ENCODE measurements at regions not wholly inside any gene's neighbourhood (a gene's known extent, or its start where the extent isn't known, plus 50 kb on each side); places are given as distances from the start of the nearest gene placed in this dataset.

DNA sequence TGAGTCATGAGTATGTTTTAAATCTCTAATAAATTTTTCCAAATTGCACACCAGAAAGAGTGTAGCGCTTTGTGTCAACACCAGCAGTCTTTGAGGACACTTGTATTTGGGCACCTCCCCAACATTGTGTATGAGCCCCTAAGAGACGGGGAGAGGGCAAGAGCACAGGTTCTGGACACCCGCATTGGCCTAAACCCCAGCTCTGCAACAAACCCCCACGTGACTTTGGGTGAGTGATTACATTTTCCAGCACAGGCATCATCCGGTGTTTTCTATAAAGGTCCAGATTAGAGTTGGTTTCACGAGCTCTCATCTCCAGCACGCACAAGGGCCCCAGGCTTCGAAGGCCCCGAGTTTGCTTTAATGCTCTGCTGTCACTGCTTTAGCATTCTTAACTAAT lies 66.3 kb upstream of the SLC45A1 start:
- CTCF ChIA-PET, result no interaction called here
- Histone ChIP-seq H3K36me3 (ENCODE audit: low read depth) (no peaks in the 10 kb centered on the region), H3K4me3 (no peak overlapping the region), H3K27ac (no peak overlapping the region), H3K9me2 (ENCODE audit: insufficient read depth) (no peaks in the 10 kb centered on the region), H2AFZ (no peak overlapping the region), H4K20me1 (ENCODE audit: insufficient read depth) (no peaks in the 10 kb centered on the region), H3F3A (ENCODE audit: insufficient read depth, low read depth) (no peaks in the 10 kb centered on the region; the same call in none of the 2 replicates), H3K9me3 (ENCODE audit: insufficient read depth, low read depth) (no peaks in the 10 kb centered on the region), H3K4me1 (replicated peaks; ENCODE audit: insufficient read depth) (peaks cover 4% of the 10 kb centered on the region), H3K79me2 (ENCODE audit: low read depth) (no peaks in the 10 kb centered on the region), H3K4me2 (no peak overlapping the region), H3K27me3 (ENCODE audit: insufficient read depth, low read depth) (no peaks in the 10 kb centered on the region)
- TF ChIP-seq, protein P1, sequence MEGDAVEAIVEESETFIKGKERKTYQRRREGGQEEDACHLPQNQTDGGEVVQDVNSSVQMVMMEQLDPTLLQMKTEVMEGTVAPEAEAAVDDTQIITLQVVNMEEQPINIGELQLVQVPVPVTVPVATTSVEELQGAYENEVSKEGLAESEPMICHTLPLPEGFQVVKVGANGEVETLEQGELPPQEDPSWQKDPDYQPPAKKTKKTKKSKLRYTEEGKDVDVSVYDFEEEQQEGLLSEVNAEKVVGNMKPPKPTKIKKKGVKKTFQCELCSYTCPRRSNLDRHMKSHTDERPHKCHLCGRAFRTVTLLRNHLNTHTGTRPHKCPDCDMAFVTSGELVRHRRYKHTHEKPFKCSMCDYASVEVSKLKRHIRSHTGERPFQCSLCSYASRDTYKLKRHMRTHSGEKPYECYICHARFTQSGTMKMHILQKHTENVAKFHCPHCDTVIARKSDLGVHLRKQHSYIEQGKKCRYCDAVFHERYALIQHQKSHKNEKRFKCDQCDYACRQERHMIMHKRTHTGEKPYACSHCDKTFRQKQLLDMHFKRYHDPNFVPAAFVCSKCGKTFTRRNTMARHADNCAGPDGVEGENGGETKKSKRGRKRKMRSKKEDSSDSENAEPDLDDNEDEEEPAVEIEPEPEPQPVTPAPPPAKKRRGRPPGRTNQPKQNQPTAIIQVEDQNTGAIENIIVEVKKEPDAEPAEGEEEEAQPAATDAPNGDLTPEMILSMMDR (conservative IDR thresholded peaks at IDR 0.05), result no peak
- TF ChIP-seq EZH2 (IDR thresholded peaks at IDR 0.05; ENCODE audit: low read depth), result no peak
- POLR2A ChIA-PET (ENCODE audit: unreplicated experiment), result no interaction called here
- intact Hi-C loops (cut with micrococcal nuclease; ENCODE audit: unreplicated experiment), result no loop called here
- BruUV-seq (replicated peaks), result no TSS peak
- DNase-seq, result no peak

DNA sequence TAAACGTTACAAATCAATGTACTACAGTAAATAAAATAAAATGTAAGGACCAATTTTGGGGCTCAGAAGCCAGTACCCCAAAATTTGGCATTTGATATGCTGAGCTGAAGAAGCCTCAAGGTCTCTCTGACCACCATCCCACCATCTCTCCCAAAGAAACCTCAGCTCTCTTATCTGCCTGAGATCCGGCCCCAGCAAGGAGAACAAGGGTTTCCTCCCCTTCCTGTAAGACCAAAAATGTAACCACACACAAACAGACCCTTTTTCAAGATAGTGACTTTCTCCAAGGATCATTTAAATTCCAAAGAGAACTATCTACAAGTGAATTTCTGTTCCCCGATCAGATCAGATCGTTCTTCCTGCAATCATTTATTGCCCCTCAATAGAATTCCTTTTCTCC lies 68.1 kb upstream of the SLC45A1 start:
- BruUV-seq (replicated peaks), result no TSS peak
- intact Hi-C loops (cut with micrococcal nuclease; ENCODE audit: unreplicated experiment), result no loop called here
- no peaks in the 10 kb centered on the region; the same call in 1 of the 2 replicates for H3F3A ChIP-seq (ENCODE audit: insufficient read depth, low read depth)
- no peaks in the 10 kb centered on the region for H4K20me1 ChIP-seq (ENCODE audit: insufficient read depth)
- no peaks in the 10 kb centered on the region for H3K9me2 ChIP-seq (ENCODE audit: insufficient read depth)
- TF ChIP-seq, protein P1 (conservative IDR thresholded peaks at IDR 0.05), result no peak
- TF ChIP-seq EZH2 (IDR thresholded peaks at IDR 0.05; ENCODE audit: low read depth), result no peak
- CTCF ChIA-PET, result no interaction called here
- no peak overlapping the region for H2AFZ ChIP-seq
- H3K27ac ChIP-seq, result no peak overlapping the region
- no peak overlapping the region for H3K4me2 ChIP-seq
- DNase-seq, result no peak
- no peaks in the 10 kb centered on the region for H3K9me3 ChIP-seq (ENCODE audit: insufficient read depth, low read depth)
- H3K4me1 ChIP-seq (replicated peaks; ENCODE audit: insufficient read depth), result no peaks in the 10 kb centered on the region
- H3K36me3 ChIP-seq (ENCODE audit: low read depth), result no peaks in the 10 kb centered on the region
- no peaks in the 10 kb centered on the region for H3K27me3 ChIP-seq (ENCODE audit: insufficient read depth, low read depth)
- H3K79me2 ChIP-seq (ENCODE audit: low read depth), result no peaks in the 10 kb centered on the region
- H3K4me3 ChIP-seq, result no peak overlapping the region
- POLR2A ChIA-PET (ENCODE audit: unreplicated experiment), result no interaction called here

DNA sequence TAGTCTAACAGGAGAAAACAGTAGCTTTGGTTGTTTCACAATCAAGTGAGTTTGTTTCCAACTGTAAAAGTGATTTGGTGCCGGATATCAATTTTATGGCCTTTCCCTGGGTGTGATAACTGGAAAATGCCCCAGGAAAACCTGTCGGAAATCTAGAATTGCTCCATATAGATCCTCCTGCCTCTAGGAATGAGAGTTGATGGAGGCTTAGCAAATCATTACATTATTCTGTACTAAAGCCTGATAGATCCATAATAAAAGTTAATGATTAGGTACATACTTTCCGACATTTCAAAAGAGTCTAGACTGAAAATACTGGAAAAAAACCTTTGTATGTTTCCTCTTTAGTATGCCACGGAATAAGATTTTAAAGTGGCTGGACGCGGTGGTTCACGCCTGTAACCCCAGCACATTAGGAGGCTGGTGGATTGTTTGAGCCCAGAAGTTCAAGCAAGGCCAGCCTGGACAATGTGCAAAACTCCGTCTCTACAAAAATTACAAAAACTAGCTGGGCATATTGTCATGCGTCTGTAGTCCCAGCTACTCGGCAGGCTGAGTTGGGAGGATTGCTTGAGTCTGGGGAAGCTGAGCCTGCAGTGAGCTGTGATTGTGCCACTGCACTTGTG lies 70.0 kb upstream of the SLC45A1 start:
- no peaks in the 10 kb centered on the region for H3K9me3 ChIP-seq (ENCODE audit: insufficient read depth, low read depth)
- POLR2A ChIA-PET (ENCODE audit: unreplicated experiment), result interaction anchor here (0.7 kb wide), 1 partner anchor 260 kb away, joined by 3 read pairs; no protein-coding TSS in a partner anchor
- no peak for TF ChIP-seq EZH2 (IDR thresholded peaks at IDR 0.05; ENCODE audit: low read depth)
- TF ChIP-seq, protein P1 (conservative IDR thresholded peaks at IDR 0.05), result no peak
- BruUV-seq (replicated peaks), result no TSS peak
- H3K4me2 ChIP-seq, result no peak overlapping the region
- no peaks in the 10 kb centered on the region for H3K4me1 ChIP-seq (replicated peaks; ENCODE audit: insufficient read depth)
- no peaks in the 10 kb centered on the region for H3K9me2 ChIP-seq (ENCODE audit: insufficient read depth)
- no peaks in the 10 kb centered on the region for H3K27me3 ChIP-seq (ENCODE audit: insufficient read depth, low read depth)
- no peaks in the 10 kb centered on the region for H3K36me3 ChIP-seq (ENCODE audit: low read depth)
- H3K79me2 ChIP-seq (ENCODE audit: low read depth), result no peaks in the 10 kb centered on the region
- no peak overlapping the region for H3K27ac ChIP-seq
- CTCF ChIA-PET, result no interaction called here
- H3F3A ChIP-seq (ENCODE audit: insufficient read depth, low read depth), result no peaks in the 10 kb centered on the region; the same call in 1 of the 2 replicates
- H3K4me3 ChIP-seq, result no peak overlapping the region
- H2AFZ ChIP-seq, result no peak overlapping the region
- intact Hi-C loops (cut with micrococcal nuclease; ENCODE audit: unreplicated experiment), result no loop called here
- no peak for DNase-seq
- no peaks in the 10 kb centered on the region for H4K20me1 ChIP-seq (ENCODE audit: insufficient read depth)

All from PC-9 (cell line).